Keratinocyte (primary cell): ENCODE measurements at regions not wholly inside any gene's neighbourhood (a gene's known extent, or its start where the extent isn't known, plus 50 kb on each side); places are given as distances from the start of the nearest gene placed in this dataset.
"Not testable (repeated sequence)": the region's sequence is repeated elsewhere in the genome, so short reads cannot be mapped to it uniquely, and the experiment has no call there.

Experiments
- DNase-seq: peaks from one replicate; pipeline ENCODE4 v3.0.0-alpha.2; 2011; ENCODE audit warnings: low read depth, missing footprints, low spot score
- FAIRE-seq: peaks from 2 replicates; lab custom pipeline; 2011; peaks lifted over from hg19 to GRCh38; lab: Jason Lieb, UNC
- H2AFZ ChIP-seq: 2 replicates; pipeline ENCODE4 v1.6.0; 2012; ENCODE audit warnings: low read length, control low read depth, inconsistent platforms; ENCODE audit not compliant: control insufficient read depth
- H3K27ac ChIP-seq: 2 replicates; pipeline ENCODE4 v1.5.1; 2011; ENCODE audit warnings: low read length; ENCODE audit not compliant: control insufficient read depth, insufficient read depth
- H3K27me3 ChIP-seq: 3 replicates; pipeline ENCODE4 v1.6.0; 2011; ENCODE audit warnings: low read length; ENCODE audit not compliant: control insufficient read depth, insufficient read depth; ENCODE audit errors: extremely low read depth
- H3K36me3 ChIP-seq, 2 experiments: 2 replicates in 1 of 2; 3 replicates in 1 of 2; pipeline ENCODE4 v1.5.1; 2011; ENCODE audit warnings: low read length in 2 of 2, mild to moderate bottlenecking in 1 of 2; ENCODE audit not compliant: control insufficient read depth in 2 of 2, insufficient read depth in 2 of 2; ENCODE audit errors: extremely low read depth in 1 of 2
- H3K4me1 ChIP-seq: 3 replicates; pipeline ENCODE4 v1.5.1; 2011; ENCODE audit warnings: low read length; ENCODE audit not compliant: control insufficient read depth, insufficient read depth; ENCODE audit errors: extremely low read depth
- H3K4me2 ChIP-seq: 3 replicates; pipeline ENCODE4 v1.6.0; 2011; ENCODE audit warnings: low read depth, low read length; ENCODE audit not compliant: control insufficient read depth, insufficient read depth; ENCODE audit errors: extremely low read depth
- H3K4me3 ChIP-seq, 3 experiments: fragments of 200-600 bp in 1 of 3; sonication (generic) in 1 of 3; 2 replicates in 2 of 3; 3 replicates in 1 of 3; pipeline ENCODE4 v1.5.1; 2011 to 2016; ENCODE audit warnings: low read length in 3 of 3, mild to moderate bottlenecking in 3 of 3, control low read depth in 2 of 3, inconsistent platforms in 1 of 3, low read depth in 1 of 3, mixed read lengths in 1 of 3, mixed run types in 1 of 3, moderate library complexity in 1 of 3; ENCODE audit not compliant: control insufficient read depth in 2 of 3, insufficient read depth in 2 of 3; ENCODE audit errors: extremely low read depth in 1 of 3
- H3K79me2 ChIP-seq: 2 replicates; pipeline ENCODE4 v1.6.0; 2012; ENCODE audit warnings: low read length; ENCODE audit not compliant: control insufficient read depth, insufficient read depth
- H3K9ac ChIP-seq: 3 replicates; pipeline ENCODE4 v1.6.0; 2011; ENCODE audit warnings: low read length; ENCODE audit not compliant: control insufficient read depth, insufficient read depth; ENCODE audit errors: extremely low read depth
- H3K9me1 ChIP-seq: 3 replicates; pipeline ENCODE4 v1.6.0; 2011; ENCODE audit warnings: low read length; ENCODE audit not compliant: control insufficient read depth, insufficient read depth; ENCODE audit errors: extremely low read depth
- H3K9me3 ChIP-seq: 2 replicates; pipeline ENCODE4 v1.5.1; 2012; ENCODE audit warnings: low read depth, low read length; ENCODE audit not compliant: control insufficient read depth
- H4K20me1 ChIP-seq: 3 replicates; pipeline ENCODE4 v1.6.0; 2011; ENCODE audit warnings: low read length; ENCODE audit not compliant: control insufficient read depth, insufficient read depth; ENCODE audit errors: extremely low read depth
- EZH2 ChIP-seq: IDR thresholded peaks from one replicate; pipeline ENCODE4 v1.6.1; 2012; ENCODE audit warnings: inconsistent platforms, mild to moderate bottlenecking, low read length, moderate library complexity
- dilution Hi-C: fragments of 300-500 bp; cut with MboI; formaldehyde crosslinking; loops from one replicate; pipeline ENCODE4 v1.7.0; 2020; ENCODE audit warnings: low sequenced_read_pairs; ENCODE audit not compliant: extremely low pct_ligation_motif_present
- TF ChIP-seq, protein P1 (sequence below), 3 experiments: IDR thresholded peaks in 1 of 3; conservative IDR thresholded peaks in 1 of 3; optimal IDR thresholded peaks in 1 of 3; 2 replicates in 2 of 3; 3 replicates in 1 of 3; pipeline versions ENCODE3 to v1.5.1; 2011; ENCODE audit warnings: low read length in 3 of 3, mild to moderate bottlenecking in 3 of 3, moderate library complexity in 2 of 3, control low read depth in 1 of 3, inconsistent platforms in 1 of 3; ENCODE audit not compliant: insufficient read depth in 2 of 3; ENCODE audit errors: extremely low read depth in 1 of 3

DNA sequence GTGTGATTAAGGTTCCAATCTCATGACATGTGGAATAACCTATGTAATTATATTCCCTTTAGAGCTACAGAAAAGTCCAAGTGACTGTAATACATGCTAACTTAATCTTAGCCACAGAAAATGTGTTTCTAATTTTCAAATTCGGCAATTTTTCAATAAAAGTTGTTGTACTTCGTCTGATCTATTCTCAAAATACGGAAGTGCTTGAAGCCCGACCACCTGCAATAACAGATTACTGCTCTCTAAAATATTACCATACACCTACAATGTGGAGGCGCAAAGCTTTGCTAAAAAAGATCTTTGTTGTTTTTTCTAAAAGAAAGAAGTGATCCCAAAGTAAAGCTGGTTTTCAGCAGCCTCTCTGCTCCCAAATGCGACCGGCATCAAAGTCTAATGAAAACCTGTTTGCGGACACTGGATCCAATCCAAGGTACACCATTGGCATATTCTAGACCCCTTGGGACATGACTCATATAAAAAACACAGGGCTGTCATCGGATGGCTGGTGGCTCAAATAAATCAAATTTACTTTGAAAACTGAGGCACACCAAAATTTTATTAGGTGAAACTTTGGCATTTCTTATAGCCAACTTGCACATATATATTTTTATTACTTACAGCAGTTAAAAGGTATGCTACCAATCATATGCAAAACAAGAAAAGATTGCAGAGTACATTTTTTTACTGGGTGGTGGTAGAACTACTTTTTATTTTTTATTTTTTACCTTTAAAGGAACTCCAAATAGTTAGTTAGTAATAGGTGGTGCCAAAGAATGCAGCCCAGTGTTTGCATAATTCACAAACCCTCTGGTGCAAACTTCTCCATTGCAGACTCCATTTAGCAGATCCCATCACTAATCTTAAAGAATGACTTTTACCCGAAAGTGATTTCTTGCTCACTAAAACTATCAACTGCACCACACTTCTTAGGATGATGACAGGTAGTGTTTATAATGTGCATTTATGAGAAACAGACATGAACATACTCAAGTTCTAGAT, 118.7 kb upstream of the TBX18 start:
- dilution Hi-C loops = no loop called here
- TF ChIP-seq EZH2 = no peak
- TF ChIP-seq, protein P1, sequence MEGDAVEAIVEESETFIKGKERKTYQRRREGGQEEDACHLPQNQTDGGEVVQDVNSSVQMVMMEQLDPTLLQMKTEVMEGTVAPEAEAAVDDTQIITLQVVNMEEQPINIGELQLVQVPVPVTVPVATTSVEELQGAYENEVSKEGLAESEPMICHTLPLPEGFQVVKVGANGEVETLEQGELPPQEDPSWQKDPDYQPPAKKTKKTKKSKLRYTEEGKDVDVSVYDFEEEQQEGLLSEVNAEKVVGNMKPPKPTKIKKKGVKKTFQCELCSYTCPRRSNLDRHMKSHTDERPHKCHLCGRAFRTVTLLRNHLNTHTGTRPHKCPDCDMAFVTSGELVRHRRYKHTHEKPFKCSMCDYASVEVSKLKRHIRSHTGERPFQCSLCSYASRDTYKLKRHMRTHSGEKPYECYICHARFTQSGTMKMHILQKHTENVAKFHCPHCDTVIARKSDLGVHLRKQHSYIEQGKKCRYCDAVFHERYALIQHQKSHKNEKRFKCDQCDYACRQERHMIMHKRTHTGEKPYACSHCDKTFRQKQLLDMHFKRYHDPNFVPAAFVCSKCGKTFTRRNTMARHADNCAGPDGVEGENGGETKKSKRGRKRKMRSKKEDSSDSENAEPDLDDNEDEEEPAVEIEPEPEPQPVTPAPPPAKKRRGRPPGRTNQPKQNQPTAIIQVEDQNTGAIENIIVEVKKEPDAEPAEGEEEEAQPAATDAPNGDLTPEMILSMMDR (optimal IDR thresholded peaks at IDR 0.05 in 1 of 3, IDR thresholded peaks at IDR 0.05 in 1 of 3, conservative IDR thresholded peaks at IDR 0.05 in 1 of 3; ENCODE audit: extremely low read depth in 1 of 3, insufficient read depth in 2 of 3, low read length in 3 of 3) = no peak

DNA sequence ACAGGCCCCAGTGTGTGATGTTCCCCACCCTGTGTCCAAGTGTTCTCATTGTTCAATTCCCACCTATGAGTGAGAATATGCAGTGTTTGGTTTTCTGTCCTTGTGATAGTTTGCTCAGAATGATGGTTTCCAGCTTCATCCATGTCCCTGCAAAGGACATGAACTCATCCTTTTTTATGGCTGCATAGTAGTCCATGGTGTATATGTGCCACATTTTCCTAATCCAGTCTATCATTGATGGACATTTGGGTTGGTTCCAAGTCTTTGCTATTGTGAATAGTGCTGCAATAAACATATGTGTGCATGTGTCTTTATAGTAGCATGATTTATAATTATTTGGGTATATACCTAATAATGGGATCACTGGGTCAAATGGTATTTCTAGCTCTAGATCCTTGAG, 115.0 kb upstream of the TBX18 start:
- H3K9me3 ChIP-seq, dilution Hi-C loops, H3K9ac ChIP-seq, H3K9me1 ChIP-seq, H3K36me3 ChIP-seq, H3K27ac ChIP-seq, H3K79me2 ChIP-seq, H3K27me3 ChIP-seq, FAIRE-seq, H3K4me3 ChIP-seq, H2AFZ ChIP-seq, DNase-seq, H3K4me2 ChIP-seq, H3K4me1 ChIP-seq, H4K20me1 ChIP-seq: not testable (repeated sequence)

More for the DNA sequence above, 118.7 kb upstream of the TBX18 start:
- H3K9me1 ChIP-seq = no peaks in the 10 kb centered on the region
- H3K36me3 ChIP-seq = no peaks in the 10 kb centered on the region
- H3K79me2 ChIP-seq = no peaks in the 10 kb centered on the region
- H3K27me3 ChIP-seq = no peaks in the 10 kb centered on the region
- no peak overlapping the region for H3K9ac ChIP-seq
- DNase-seq (no peak), FAIRE-seq (no peak)
- no peak overlapping the region for H3K4me3 ChIP-seq
- H3K27ac ChIP-seq = no peak overlapping the region
- H4K20me1 ChIP-seq = no peaks in the 10 kb centered on the region
- H2AFZ ChIP-seq = no peak overlapping the region
- H3K4me2 ChIP-seq = no peak overlapping the region
- no peaks in the 10 kb centered on the region for H3K4me1 ChIP-seq
- H3K9me3 ChIP-seq = no peaks in the 10 kb centered on the region
